H9 (cell line): ENCODE measurements at regions not wholly inside any gene's neighbourhood (a gene's known extent, or its start where the extent isn't known, plus 50 kb on each side); places are given as distances from the start of the nearest gene placed in this dataset.

ENCODE experiments used
- DNase-seq: peaks from one replicate; pipeline ENCODE4 v3.0.0-alpha.2; 2017
- H2AFZ ChIP-seq: one replicate; pipeline ENCODE4 v1.6.1; 2013; ENCODE audit warnings: mild to moderate bottlenecking, low read length, control low read depth, moderate library complexity
- H2AK5ac ChIP-seq: 2 replicates; pipeline ENCODE4 v1.6.1; 2013; ENCODE audit warnings: low read length, control low read depth, mixed read lengths; ENCODE audit not compliant: insufficient read length
- H2BK120ac ChIP-seq: one replicate; pipeline ENCODE4 v1.6.1; 2013; ENCODE audit warnings: low read depth, mild to moderate bottlenecking, low read length, control low read depth, inconsistent platforms; ENCODE audit not compliant: poor library complexity, severe bottlenecking
- H2BK12ac ChIP-seq: 2 replicates; pipeline ENCODE4 v1.6.1; 2013; ENCODE audit warnings: low read length, control low read depth, mixed read lengths, low read depth; ENCODE audit not compliant: insufficient read length
- H2BK15ac ChIP-seq: 2 replicates; pipeline ENCODE4 v1.6.1; 2013; ENCODE audit warnings: low read depth, low read length, control low read depth
- H2BK20ac ChIP-seq: one replicate; pipeline ENCODE4 v1.6.1; 2013; ENCODE audit warnings: low read depth, mild to moderate bottlenecking, low read length, control low read depth, inconsistent platforms; ENCODE audit not compliant: poor library complexity, severe bottlenecking
- H2BK5ac ChIP-seq: 2 replicates; pipeline ENCODE4 v1.6.1; 2013; ENCODE audit warnings: low read length, control low read depth, mixed read lengths; ENCODE audit not compliant: insufficient read length
- H3K14ac ChIP-seq: 2 replicates; pipeline ENCODE4 v1.6.1; 2013; ENCODE audit warnings: low read length, control low read depth; ENCODE audit not compliant: insufficient read depth
- H3K18ac ChIP-seq: 2 replicates; pipeline ENCODE4 v1.6.1; 2013; ENCODE audit warnings: low read depth, mild to moderate bottlenecking, mixed read lengths, low read length, control low read depth; ENCODE audit not compliant: insufficient read length
- H3K23ac ChIP-seq: 2 replicates; pipeline ENCODE4 v1.6.1; 2013; ENCODE audit warnings: low read length, control low read depth, mixed read lengths, low read depth; ENCODE audit not compliant: insufficient read length
- H3K23me2 ChIP-seq: 2 replicates; pipeline ENCODE4 v1.6.1; 2013; ENCODE audit warnings: low read depth, mild to moderate bottlenecking, mixed read lengths, low read length, control low read depth; ENCODE audit not compliant: insufficient read length, poor library complexity, severe bottlenecking
- H3K27ac ChIP-seq: 2 replicates; pipeline ENCODE4 v1.5.1; 2013; ENCODE audit warnings: low read length, control low read depth, mixed read lengths, low read depth; ENCODE audit not compliant: insufficient read length
- H3K27me3 ChIP-seq: 2 replicates; pipeline ENCODE4 v1.6.1; 2013; ENCODE audit warnings: low read length, control low read depth, inconsistent platforms; ENCODE audit not compliant: insufficient read depth
- H3K4ac ChIP-seq: 2 replicates; pipeline ENCODE4 v1.6.1; 2013; ENCODE audit warnings: low read depth, mild to moderate bottlenecking, control low read depth, inconsistent platforms, low read length, moderate library complexity
- H3K4me1 ChIP-seq: 2 replicates; pipeline ENCODE4 v1.6.1; 2013; ENCODE audit warnings: low read length, control low read depth, inconsistent platforms; ENCODE audit not compliant: insufficient read depth
- H3K4me2 ChIP-seq: 2 replicates; pipeline ENCODE4 v1.6.1; 2013; ENCODE audit warnings: low read length, control low read depth, mixed read lengths; ENCODE audit not compliant: insufficient read length, insufficient read depth
- H3K56ac ChIP-seq: 2 replicates; pipeline ENCODE4 v1.6.1; 2013; ENCODE audit warnings: low read depth, mild to moderate bottlenecking, mixed read lengths, low read length, control low read depth; ENCODE audit not compliant: insufficient read length
- H3K79me1 ChIP-seq: 2 replicates; pipeline ENCODE4 v1.6.1; 2013; ENCODE audit warnings: low read depth, mild to moderate bottlenecking, moderate library complexity, low read length, control low read depth, inconsistent platforms; ENCODE audit not compliant: insufficient read depth, poor library complexity, severe bottlenecking
- H3K79me2 ChIP-seq: 2 replicates; pipeline ENCODE4 v1.6.1; 2013; ENCODE audit warnings: low read length, control low read depth, inconsistent platforms; ENCODE audit not compliant: insufficient read depth
- H3K9ac ChIP-seq: 2 replicates; pipeline ENCODE4 v1.6.1; 2013; ENCODE audit warnings: low read length, control low read depth, mixed read lengths; ENCODE audit not compliant: insufficient read length; ENCODE audit errors: extremely low read depth
- H3K9me3 ChIP-seq: one replicate; pipeline ENCODE4 v1.6.1; 2013; ENCODE audit warnings: low read depth, low read length, inconsistent platforms; ENCODE audit not compliant: control insufficient read depth
- H3T11ph ChIP-seq: one replicate; pipeline ENCODE4 v1.6.1; 2013; ENCODE audit warnings: mild to moderate bottlenecking, low read length, control low read depth, inconsistent platforms
- H4K20me1 ChIP-seq: one replicate; pipeline ENCODE4 v1.6.1; 2013; ENCODE audit not compliant: control insufficient read depth, insufficient read length, insufficient read depth
- H4K5ac ChIP-seq: 2 replicates; pipeline ENCODE4 v1.6.1; 2013; ENCODE audit warnings: low read depth, mild to moderate bottlenecking, mixed read lengths, low read length, control low read depth; ENCODE audit not compliant: insufficient read length
- H4K8ac ChIP-seq: replicated peaks from 2 replicates; pipeline ENCODE4 v1.6.1; 2013; ENCODE audit warnings: low read length, control low read depth, mixed read lengths, low read depth; ENCODE audit not compliant: insufficient read length
- H4K91ac ChIP-seq: 2 replicates; pipeline ENCODE4 v1.6.1; 2013; ENCODE audit warnings: low read depth, mild to moderate bottlenecking, moderate library complexity, mixed read lengths, low read length, control low read depth; ENCODE audit not compliant: insufficient read length
- H3K27ac Mint-ChIP-seq, 3 experiments: 2 replicates in 2 of 3; 3 replicates in 1 of 3; pipeline ENCODE4 v1.8.0; 2020 to 2021; ENCODE audit warnings: mixed read lengths in 3 of 3, mild to moderate bottlenecking in 1 of 3, moderate library complexity in 1 of 3
- H3K27me3 Mint-ChIP-seq: 2 replicates; pipeline ENCODE4 v1.8.0; 2021; ENCODE audit warnings: low read depth, mild to moderate bottlenecking, moderate library complexity, mixed read lengths
- H3K36me3 Mint-ChIP-seq, 3 experiments: 2 replicates in 2 of 3; 3 replicates in 1 of 3; pipeline ENCODE4 v1.8.0; 2020 to 2021; ENCODE audit warnings: low read depth in 3 of 3, mixed read lengths in 3 of 3; ENCODE audit not compliant: insufficient read depth in 1 of 3
- H3K4me1 Mint-ChIP-seq, 2 experiments: 2 replicates each; pipeline ENCODE4 v1.8.0; 2020; ENCODE audit warnings: mixed read lengths in 2 of 2
- H3K4me3 Mint-ChIP-seq, 2 experiments: 2 replicates in 1 of 2; 3 replicates in 1 of 2; pipeline ENCODE4 v1.8.0; 2020 to 2021; ENCODE audit warnings: mild to moderate bottlenecking in 2 of 2, mixed read lengths in 2 of 2, moderate library complexity in 1 of 2
- H3K9me3 Mint-ChIP-seq, 2 experiments: 2 replicates in 1 of 2; 3 replicates in 1 of 2; pipeline ENCODE4 v1.8.0; 2020; ENCODE audit warnings: mild to moderate bottlenecking in 2 of 2, mixed read lengths in 2 of 2, moderate library complexity in 1 of 2
- WGBS: extraction: QIAGEN DNeasy Blood & Tissue Kit; methylation state at CpG from one replicate; pipeline ENCODE4 v1.1.7; 2013; ENCODE audit warnings: missing lambda C conversion rate, low lambda C conversion rate, mixed read lengths; ENCODE audit not compliant: insufficient read length; ENCODE audit errors: extremely low coverage; 5-methylcytosine and 5-hydroxymethylcytosine counted together
- TF ChIP-seq, protein P1 (sequence below): fragments of 200-600 bp; sonication (generic); conservative IDR thresholded peaks from 3 replicates; pipeline ENCODE4 v1.8.0; 2021; ENCODE audit warnings: antibody characterized with exemption, mild to moderate bottlenecking

DNA sequence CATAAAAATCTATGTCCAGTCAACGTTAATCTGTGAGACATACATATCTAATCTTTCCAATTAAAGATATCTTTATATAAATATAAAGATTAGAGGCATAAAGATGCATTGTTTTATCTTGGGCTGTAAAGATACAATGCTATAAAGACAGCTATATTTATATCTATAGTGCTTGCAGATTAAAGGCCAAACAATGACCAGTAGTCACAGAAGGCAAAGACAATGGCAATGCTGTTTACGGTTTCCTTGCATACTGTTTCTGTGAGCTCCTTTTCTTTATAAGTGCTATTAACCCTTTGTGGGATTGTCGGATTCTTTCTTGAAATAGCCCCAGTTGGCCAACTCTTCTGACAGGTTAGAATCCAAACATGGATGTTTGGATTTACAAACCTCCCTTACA lies 85.5 kb upstream of the SALL1 start:
- Histone ChIP-seq H3K9ac (no peak overlapping the region), H3K79me2 (no peaks in the 10 kb centered on the region), H3K4me2 (no peak overlapping the region), H3K4me1 (no peaks in the 10 kb centered on the region; the same call in 1 of the 2 replicates), H2BK12ac (no peak overlapping the region), H3K27me3 (no peaks in the 10 kb centered on the region), H3K56ac (no peak overlapping the region), H2BK20ac (no peak overlapping the region), H3K23ac (no peak overlapping the region), H4K91ac (no peak overlapping the region), H4K20me1 (no peaks in the 10 kb centered on the region), H3K79me1 (no peaks in the 10 kb centered on the region), H4K8ac (no peak overlapping the region), H3K4ac (no peak overlapping the region), H3K27ac (no peak overlapping the region), H4K5ac (no peak overlapping the region), H2BK120ac (no peak overlapping the region), H2BK15ac (no peak overlapping the region), H3T11ph (no peak overlapping the region), H3K14ac (no peak overlapping the region), H3K9me3 (no peaks in the 10 kb centered on the region), H2AK5ac (no peak overlapping the region), H2AFZ (no peak overlapping the region), H3K18ac (no peak overlapping the region), H2BK5ac (no peak overlapping the region), H3K23me2 (no peaks in the 10 kb centered on the region)
- no peak for DNase-seq
- Mint-ChIP-seq H3K27ac (no peak overlapping the region), H3K4me1 (peaks cover 43 to 46% of the 10 kb centered on the region in 2 experiments), H3K27me3 (peaks cover 12% of the 10 kb centered on the region), H3K9me3 (peaks cover 10 to 14% of the 10 kb centered on the region in 2 experiments), H3K36me3 (peaks cover 6 to 16% (median 9%) of the 10 kb centered on the region in 3 experiments; a peak in 6 of 7 replicates), H3K4me3 (no peak overlapping the region)
- TF ChIP-seq, protein P1, sequence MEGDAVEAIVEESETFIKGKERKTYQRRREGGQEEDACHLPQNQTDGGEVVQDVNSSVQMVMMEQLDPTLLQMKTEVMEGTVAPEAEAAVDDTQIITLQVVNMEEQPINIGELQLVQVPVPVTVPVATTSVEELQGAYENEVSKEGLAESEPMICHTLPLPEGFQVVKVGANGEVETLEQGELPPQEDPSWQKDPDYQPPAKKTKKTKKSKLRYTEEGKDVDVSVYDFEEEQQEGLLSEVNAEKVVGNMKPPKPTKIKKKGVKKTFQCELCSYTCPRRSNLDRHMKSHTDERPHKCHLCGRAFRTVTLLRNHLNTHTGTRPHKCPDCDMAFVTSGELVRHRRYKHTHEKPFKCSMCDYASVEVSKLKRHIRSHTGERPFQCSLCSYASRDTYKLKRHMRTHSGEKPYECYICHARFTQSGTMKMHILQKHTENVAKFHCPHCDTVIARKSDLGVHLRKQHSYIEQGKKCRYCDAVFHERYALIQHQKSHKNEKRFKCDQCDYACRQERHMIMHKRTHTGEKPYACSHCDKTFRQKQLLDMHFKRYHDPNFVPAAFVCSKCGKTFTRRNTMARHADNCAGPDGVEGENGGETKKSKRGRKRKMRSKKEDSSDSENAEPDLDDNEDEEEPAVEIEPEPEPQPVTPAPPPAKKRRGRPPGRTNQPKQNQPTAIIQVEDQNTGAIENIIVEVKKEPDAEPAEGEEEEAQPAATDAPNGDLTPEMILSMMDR: no peak
- no CpG with 5 or more reads among the region's 3 CpGs for WGBS
